GM19463 (cell line): ENCODE measurements at regions not wholly inside any gene's neighbourhood (a gene's known extent, or its start where the extent isn't known, plus 50 kb on each side); places are given as distances from the start of the nearest gene placed in this dataset.

Experiments used
- ATAC-seq: cut with Tn5 transposase; IDR thresholded peaks from one replicate; pipeline ENCODE4 v1.9.1; 2021; ENCODE audit warnings: mild to moderate bottlenecking, moderate library complexity; ENCODE audit not compliant: unreplicated experiment

DNA sequence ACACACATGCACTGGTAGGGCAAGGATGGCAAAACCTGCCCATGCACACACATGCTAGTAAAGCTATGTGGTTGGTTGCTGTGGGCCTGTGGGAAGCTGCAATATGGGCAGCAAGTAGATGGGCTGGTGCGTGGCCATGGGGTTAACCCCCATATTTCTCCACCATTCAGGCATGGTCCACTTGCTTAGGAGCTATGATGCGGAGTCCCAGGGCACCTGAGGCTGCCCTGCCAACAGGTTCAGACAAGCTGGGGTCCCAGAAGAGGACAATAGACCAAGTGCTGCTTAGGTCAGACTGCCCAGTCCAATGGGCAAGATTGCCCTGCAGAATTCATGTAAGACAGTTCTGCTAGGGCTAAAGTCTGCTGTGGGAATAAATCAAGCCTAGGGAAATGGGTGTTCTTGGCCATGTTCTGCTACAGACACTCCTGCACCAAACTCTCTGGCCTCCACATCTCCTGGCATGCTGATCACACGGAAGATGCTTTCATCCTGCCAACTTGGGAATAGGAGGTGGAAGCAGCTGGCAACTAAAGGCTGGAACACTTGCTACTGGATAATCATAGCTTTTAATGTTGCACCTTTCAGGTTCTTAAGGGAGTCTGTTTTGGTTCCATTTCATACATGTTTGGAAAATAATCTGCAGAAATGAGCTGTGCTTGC lies 646.3 kb upstream of the SLITRK1 start:
- no peak for ATAC-seq

DNA sequence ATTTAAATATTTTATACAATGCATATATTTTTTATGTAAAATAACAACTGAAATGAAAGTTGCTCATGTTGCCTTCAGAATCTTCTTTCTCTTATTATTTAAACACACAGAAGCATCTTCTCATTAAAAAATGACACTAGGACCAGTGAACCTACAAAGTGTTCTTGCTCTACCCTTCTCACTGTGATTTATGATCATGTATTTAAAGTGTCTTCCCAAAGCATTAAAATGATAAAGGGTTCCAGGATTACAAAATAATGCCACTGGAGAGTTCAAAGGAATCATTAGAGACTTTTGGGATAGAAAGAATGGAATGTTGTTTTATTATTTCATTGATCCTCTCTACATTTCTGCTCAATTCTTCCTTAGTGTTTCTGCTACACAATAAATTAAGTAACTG lies 643.6 kb upstream of the SLITRK1 start:
- ATAC-seq, result no peak

DNA sequence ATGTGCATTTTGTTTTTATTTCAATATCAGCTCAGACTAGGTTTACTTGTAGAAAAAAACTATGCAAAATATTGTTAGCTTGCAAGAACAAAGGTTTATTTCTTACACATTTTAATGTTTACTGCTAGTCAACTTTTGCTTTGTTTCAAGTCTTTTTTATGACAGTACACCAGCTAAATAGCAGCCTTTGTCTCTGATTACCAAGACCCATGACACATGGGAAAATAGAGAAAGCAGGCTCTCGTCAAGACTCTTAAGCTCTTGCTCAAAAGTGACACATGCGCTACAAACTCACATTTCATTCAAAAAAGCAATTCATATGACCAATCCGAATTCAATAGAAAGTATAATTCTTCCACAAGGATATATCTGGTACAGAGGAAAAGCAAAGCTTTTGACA lies 642.3 kb upstream of the SLITRK1 start:
- no peak for ATAC-seq

DNA sequence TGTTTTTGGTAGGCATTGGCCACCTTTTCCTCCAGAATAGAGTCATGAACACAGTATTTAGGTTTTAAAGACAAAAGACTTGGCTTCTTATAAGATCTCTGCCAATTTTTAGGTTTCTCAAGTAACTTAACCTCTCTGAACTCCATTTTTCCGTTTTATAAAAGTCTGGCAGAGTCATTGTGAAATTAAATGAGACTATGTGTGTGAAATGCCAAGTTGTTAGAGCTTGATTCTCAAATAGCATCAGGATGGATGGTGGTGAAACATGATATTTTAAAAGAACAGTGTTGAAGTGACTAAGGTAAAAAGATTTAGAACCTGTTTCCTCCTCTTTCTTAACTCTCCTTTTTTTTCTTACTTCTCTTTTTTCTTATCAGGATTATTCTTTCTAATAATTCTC lies 617.7 kb upstream of the SLITRK1 start:
- no peak for ATAC-seq

DNA sequence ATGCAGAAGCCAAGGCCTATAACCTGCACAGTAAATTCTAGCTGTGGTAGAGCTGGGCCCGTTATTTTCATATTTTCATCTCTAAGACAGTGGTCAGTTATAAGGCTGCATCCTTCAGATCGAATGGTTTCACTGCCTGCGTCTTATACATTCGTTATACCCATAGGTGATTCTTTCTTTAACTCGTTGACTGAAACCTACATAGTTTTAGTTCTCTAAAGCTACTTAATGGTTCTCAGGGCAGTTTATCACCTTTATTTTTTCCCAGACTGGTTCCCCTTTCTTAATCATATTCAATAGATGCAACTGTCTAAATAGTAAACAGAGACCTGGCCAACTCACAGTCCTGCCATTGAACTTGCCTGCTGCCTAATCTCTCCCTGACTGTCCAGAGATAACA lies 615.3 kb upstream of the SLITRK1 start:
- no peak for ATAC-seq

DNA sequence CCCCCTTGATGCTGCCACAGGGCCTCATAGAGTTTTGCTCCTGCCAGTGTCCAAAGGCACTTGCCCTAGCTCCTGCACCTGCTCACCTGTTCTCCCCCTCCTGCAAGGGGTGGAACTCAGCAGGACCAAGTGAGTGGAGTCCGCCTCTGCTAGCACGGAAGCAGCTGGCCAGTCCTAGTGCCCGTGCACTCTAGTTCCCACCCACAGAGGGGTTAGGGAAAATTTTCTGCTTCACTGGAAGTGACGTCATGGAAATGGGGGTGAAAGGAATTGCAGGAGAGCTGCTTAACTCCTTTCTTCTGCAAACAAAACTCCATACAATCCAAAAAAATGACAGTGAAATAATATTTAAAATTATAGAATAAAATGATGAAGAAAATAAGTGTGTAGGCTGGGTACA lies 609.7 kb upstream of the SLITRK1 start:
- no peak for ATAC-seq

DNA sequence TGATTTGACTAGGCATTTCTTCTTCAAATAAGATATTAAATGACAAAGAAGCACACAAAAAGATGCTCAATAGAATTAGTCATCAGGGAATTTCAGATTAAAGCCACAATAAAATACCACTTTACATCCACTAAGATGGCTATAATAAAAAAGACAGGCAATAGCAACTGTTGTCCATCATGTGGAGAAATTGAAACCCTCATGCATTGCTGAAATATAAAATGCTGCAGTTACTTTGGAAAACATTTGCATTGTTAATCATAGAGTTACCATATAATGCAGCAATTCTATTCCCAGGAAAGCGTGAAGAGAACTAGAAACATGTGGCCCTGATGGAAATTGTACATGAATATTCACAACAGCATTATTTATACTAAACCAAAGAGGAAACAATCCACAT lies 605.5 kb upstream of the SLITRK1 start:
- no peak for ATAC-seq

GRCh38 chr13:84481958-84482357 lies 599.7 kb upstream of the SLITRK1 start:
- ATAC-seq, result no peak

GRCh38 chr13:84479656-84480055 lies 597.4 kb upstream of the SLITRK1 start:
- no peak for ATAC-seq

DNA sequence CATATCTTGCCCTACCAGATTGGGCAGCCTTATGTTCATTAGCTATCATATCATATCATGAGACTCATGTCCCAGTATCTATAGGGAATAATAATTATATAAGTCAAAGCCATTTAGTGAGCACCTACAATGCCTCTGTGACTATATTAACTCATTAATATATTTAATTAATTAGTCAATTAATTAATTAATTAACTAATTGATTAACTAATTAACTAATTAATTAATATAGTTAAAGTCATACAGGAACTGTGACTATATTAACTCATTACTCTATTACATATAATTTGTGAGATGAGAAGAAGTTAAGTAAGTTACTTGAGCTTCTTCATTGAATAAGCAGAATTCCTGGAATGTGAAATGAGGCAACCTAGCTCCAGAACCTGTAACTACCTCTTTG lies 588.3 kb upstream of the SLITRK1 start:
- no peak for ATAC-seq

- ATAC-seq, result no peak
These were observed 584.2 kb upstream of the SLITRK1 start for GRCh38 chr13:84466461-84466860.

- ATAC-seq, result no peak
These were observed 578.7 kb upstream of the SLITRK1 start for GRCh38 chr13:84460989-84461388.

DNA sequence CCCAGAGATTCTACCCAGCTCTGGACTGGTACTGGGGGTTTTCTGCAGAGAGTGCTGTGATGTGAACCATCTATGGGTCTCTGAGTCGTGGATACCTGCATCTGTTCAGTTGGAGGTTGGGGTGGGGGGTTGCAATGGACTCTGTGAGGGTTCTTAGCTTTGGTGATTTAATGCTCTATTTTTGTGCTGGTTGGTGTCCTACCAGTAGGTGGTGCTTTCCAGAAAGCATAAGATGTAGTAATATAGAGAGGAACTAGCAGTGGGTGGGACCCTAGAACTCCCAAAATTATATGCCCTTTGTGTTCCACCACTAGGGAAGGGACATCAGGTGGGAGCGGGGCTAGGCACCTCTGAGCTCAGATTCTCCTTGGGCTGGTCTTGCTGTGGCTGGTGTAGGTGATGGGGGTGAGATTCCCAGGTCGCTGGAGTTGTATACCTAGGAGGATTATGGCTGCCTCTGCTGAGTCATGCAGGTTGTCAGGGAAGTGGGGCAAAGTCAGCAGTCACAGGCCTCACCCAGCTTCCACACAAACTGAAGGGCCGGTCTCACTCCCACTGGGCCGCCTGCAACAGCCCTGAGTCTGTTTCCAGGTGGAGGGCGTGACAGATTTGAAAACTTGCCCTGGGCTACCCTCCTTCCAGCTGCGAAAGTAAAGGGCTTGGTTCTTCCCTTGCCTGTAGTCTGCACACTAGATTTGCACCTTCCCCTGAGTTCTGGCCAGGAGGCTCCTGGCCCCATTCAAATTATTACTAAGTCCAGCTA lies 573.0 kb upstream of the SLITRK1 start:
- ATAC-seq, result no peak

DNA sequence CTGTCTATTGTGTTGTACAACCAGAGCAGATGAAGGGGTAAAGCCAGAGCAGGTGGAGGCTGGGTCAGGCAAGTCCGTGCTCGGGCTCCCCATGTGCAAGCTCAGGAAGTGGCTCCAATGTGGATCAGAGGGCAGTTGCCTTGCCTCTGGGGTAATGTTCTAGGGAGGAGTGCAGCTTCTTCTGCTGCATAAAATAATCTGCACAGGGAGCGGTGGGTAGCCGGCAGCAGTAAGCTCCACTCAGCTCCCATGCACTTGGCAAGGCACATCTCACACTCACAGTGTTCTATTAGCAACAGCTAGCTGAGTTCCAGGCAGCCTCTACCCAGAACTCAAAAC lies 565.3 kb upstream of the SLITRK1 start:
- no peak for ATAC-seq

DNA sequence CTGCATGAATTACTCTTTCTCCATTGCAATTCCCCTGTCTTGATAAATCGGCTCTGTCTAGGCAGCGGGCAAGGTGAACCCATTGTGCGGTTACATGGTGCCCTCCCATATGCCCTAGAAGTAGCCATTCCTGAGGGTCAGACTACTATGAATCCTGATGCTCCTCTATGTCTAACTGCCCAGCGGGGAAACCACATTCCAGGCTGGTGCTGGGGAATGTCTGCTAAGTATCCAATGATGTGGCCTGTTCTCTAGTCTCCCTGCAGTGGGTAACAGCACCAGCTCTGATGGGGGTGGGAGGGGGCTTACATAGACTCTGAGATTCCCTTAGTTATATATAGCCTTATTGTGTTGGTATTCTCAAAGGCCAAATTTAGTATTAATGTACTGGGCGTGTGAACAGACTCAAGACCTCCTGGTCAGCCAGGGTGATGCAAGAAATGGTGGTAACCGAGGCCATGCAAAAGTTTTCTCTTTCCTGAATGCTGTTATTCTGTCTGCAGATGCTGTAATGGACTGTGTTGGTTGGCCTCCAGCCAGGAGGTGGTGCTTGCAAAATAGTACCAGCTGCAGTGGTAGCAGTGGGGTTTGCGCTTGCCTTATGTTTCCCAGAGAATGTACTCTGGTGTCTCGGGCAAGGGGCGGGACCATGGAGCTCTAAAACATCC lies 564.8 kb upstream of the SLITRK1 start:
- ATAC-seq, result no peak

DNA sequence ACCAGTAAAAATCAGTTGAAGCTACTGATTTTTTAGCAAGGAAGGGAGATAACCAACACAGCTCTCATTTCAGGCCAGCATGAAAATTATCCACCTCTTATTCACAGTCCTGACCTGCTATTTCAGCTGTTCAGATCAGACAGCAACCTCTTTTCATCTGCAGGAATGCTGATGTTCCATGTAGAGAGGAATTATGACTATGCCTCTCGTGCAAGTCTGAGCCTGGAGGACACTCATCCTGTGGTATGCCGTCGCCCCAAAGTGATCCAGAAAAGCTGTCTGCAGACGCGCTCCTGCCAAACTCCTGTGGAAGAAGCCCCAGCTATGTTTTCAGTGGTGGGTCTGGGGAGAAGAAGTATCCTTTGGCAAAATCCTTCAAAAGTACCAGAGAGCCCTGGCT lies 563.5 kb upstream of the SLITRK1 start:
- ATAC-seq, result no peak

GRCh38 chr13:84443463-84443862 lies 561.2 kb upstream of the SLITRK1 start:
- ATAC-seq, result no peak

- ATAC-seq, result no peak
These were observed 556.8 kb upstream of the SLITRK1 start for GRCh38 chr13:84439108-84439507.

GRCh38 chr13:84433024-84433423 lies 550.8 kb upstream of the SLITRK1 start:
- ATAC-seq, result no peak

DNA sequence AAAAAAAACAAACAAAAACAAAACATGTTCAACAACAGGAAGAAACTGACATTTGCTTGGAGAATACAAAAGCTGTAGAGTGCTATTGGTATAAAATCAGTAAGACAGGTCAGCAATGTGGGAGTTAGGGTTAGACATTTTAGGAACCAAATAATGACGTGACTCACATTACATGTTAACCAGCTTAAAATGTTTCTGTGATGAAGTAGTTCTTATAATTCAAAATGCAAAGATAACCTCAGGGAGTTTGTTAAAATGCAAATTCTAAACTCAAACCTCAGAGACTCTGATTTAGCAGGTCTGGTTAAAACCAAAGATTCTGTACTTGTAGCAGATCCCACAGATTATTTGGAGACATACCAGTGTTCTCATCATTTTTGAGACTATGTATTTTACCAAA lies 549.4 kb upstream of the SLITRK1 start:
- ATAC-seq, result no peak

- no peak for ATAC-seq
These were observed 548.2 kb upstream of the SLITRK1 start for GRCh38 chr13:84430446-84430845.

DNA sequence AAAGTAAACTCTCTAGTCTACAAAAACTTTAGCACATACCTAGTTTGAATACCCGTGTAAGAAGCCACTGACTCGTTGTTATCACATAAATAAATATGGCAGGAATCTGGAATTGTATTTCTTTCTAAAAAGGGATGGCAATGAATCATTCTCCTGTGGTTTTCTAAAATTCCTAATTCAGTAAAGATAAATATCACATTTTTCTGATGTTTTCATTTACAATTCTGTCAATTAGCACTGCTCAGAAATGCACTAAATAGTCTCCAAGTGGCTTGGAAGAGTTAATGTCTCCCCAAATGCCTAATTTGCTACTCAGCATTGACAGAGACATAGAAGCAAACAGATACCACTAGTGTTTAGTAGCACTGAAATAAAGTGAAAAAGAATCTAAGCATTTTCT lies 547.7 kb upstream of the SLITRK1 start:
- ATAC-seq, result no peak
